ENCODE measurements at regions not wholly inside any gene's neighbourhood (a gene's known extent, or its start where the extent isn't known, plus 50 kb on each side); places are given as distances from the start of the nearest gene placed in this dataset.

DNA sequence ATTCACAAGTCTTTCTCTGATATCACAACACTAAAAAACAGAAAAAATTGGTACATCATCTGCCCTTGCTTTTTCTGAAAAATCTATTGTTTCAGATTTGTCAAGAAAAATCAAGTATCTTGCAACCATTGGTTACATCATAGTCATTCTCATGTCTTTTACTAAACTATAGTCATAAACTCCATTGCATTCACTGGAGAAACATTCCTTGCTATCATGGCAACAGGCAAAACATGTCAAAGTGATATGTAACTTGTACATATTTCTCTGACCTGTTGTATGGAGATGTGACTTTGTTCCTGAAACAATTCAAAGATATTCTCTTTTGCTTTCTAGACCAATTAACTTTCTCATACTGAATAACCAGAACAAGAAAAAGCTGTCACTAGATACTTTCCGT lies 121.9 kb upstream of the ANK2 start:
- H2AFZ ChIP-seq, result no peak overlapping the region
- ChIA-PET CTCF (interaction anchor here (0.6 kb wide), 1 partner anchor 172 kb away, joined by 7 read pairs; no protein-coding TSS in a partner anchor), POLR2A (ENCODE audit: unreplicated experiment) (no interaction called here)
- H3K27ac ChIP-seq, result no peak overlapping the region
- H3K9me3 ChIP-seq (ENCODE audit: insufficient read depth, low read depth), result no peaks in the 10 kb centered on the region
- no peaks in the 10 kb centered on the region for H3K4me1 ChIP-seq (replicated peaks; ENCODE audit: insufficient read depth)
- no TSS peak for BruUV-seq (replicated peaks)
- intact Hi-C loops (cut with micrococcal nuclease; ENCODE audit: unreplicated experiment), result no loop called here
- no peak for DNase-seq
- no peaks in the 10 kb centered on the region for H3K27me3 ChIP-seq (ENCODE audit: insufficient read depth, low read depth)
- TF ChIP-seq, protein P1, sequence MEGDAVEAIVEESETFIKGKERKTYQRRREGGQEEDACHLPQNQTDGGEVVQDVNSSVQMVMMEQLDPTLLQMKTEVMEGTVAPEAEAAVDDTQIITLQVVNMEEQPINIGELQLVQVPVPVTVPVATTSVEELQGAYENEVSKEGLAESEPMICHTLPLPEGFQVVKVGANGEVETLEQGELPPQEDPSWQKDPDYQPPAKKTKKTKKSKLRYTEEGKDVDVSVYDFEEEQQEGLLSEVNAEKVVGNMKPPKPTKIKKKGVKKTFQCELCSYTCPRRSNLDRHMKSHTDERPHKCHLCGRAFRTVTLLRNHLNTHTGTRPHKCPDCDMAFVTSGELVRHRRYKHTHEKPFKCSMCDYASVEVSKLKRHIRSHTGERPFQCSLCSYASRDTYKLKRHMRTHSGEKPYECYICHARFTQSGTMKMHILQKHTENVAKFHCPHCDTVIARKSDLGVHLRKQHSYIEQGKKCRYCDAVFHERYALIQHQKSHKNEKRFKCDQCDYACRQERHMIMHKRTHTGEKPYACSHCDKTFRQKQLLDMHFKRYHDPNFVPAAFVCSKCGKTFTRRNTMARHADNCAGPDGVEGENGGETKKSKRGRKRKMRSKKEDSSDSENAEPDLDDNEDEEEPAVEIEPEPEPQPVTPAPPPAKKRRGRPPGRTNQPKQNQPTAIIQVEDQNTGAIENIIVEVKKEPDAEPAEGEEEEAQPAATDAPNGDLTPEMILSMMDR (conservative IDR thresholded peaks at IDR 0.05), result no peak
- TF ChIP-seq EZH2 (IDR thresholded peaks at IDR 0.05; ENCODE audit: low read depth), result no peak
- no peak overlapping the region for H3K4me3 ChIP-seq
- no peak overlapping the region for H3K4me2 ChIP-seq
- no peaks in the 10 kb centered on the region for H4K20me1 ChIP-seq (ENCODE audit: insufficient read depth)
- no peaks in the 10 kb centered on the region for H3F3A ChIP-seq (ENCODE audit: insufficient read depth, low read depth)
- no peaks in the 10 kb centered on the region for H3K9me2 ChIP-seq (ENCODE audit: insufficient read depth)
- H3K36me3 ChIP-seq (ENCODE audit: low read depth), result no peaks in the 10 kb centered on the region
- no peaks in the 10 kb centered on the region for H3K79me2 ChIP-seq (ENCODE audit: low read depth)

DNA sequence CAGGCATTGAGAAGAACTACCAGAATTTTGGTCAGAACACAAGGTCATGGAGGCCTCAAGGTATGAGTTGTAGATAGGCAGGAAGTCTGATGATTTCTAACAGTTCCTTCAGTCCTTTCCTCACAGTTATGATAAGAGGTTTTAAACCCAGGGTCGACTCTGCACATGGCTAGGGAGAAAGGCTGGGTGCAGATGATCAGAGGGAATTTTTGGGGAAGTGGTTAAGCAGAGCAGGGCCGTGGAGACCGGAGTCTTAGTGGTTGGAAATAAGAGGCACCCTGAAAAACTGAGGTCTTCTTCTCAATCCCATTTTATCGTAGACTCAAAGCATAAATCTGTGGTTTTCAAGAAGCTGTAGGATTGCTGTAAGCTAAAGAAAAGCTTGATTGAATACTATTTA lies 118.5 kb upstream of the ANK2 start:
- ChIA-PET POLR2A (ENCODE audit: unreplicated experiment) (no interaction called here), CTCF (no interaction called here)
- H3K36me3 ChIP-seq (ENCODE audit: low read depth), result no peaks in the 10 kb centered on the region
- no peak overlapping the region; the same call in 1 of the 2 replicates for H2AFZ ChIP-seq
- no TSS peak for BruUV-seq (replicated peaks)
- no peaks in the 10 kb centered on the region for H3K79me2 ChIP-seq (ENCODE audit: low read depth)
- no peaks in the 10 kb centered on the region for H3K9me3 ChIP-seq (ENCODE audit: insufficient read depth, low read depth)
- H3K4me1 ChIP-seq (replicated peaks; ENCODE audit: insufficient read depth), result no peaks in the 10 kb centered on the region
- DNase-seq, result no peak
- TF ChIP-seq, protein P1 (conservative IDR thresholded peaks at IDR 0.05), result no peak
- no peak for TF ChIP-seq EZH2 (IDR thresholded peaks at IDR 0.05; ENCODE audit: low read depth)
- H3K27me3 ChIP-seq (ENCODE audit: insufficient read depth, low read depth), result no peaks in the 10 kb centered on the region
- H3F3A ChIP-seq (ENCODE audit: insufficient read depth, low read depth), result no peaks in the 10 kb centered on the region
- H4K20me1 ChIP-seq (ENCODE audit: insufficient read depth), result no peaks in the 10 kb centered on the region
- H3K4me2 ChIP-seq, result no peak overlapping the region
- H3K4me3 ChIP-seq, result no peak overlapping the region
- H3K9me2 ChIP-seq (ENCODE audit: insufficient read depth), result no peaks in the 10 kb centered on the region
- H3K27ac ChIP-seq, result no peak overlapping the region
- intact Hi-C loops (cut with micrococcal nuclease; ENCODE audit: unreplicated experiment), result no loop called here

DNA sequence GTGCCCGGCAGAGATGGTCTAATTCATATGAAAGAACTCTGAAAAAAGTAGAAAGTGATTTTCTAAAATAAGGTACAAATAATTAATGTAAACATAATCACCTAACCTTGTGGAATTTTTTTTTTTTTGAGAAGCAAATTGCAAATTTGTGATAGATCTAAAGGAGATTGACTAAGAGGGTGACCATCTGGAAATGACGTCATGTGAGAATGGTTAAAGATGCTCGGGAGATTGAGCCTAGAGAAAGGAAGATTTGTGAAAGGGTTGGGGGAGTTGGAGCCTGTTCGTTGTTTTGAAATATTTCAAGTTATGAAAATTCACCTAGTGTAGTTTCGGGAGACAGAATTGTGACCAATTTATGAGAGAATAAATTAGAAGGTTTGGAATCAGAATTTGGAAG lies 115.7 kb upstream of the ANK2 start:
- CTCF ChIA-PET, result no interaction called here
- H3K27ac ChIP-seq, result no peak overlapping the region
- no peaks in the 10 kb centered on the region for H3K27me3 ChIP-seq (ENCODE audit: insufficient read depth, low read depth)
- TF ChIP-seq, protein P1 (conservative IDR thresholded peaks at IDR 0.05), result no peak
- TF ChIP-seq EZH2 (IDR thresholded peaks at IDR 0.05; ENCODE audit: low read depth), result no peak
- no peak overlapping the region for H3K4me3 ChIP-seq
- intact Hi-C loops (cut with micrococcal nuclease; ENCODE audit: unreplicated experiment), result no loop called here
- no peaks in the 10 kb centered on the region for H4K20me1 ChIP-seq (ENCODE audit: insufficient read depth)
- POLR2A ChIA-PET (ENCODE audit: unreplicated experiment), result no interaction called here
- H3F3A ChIP-seq (ENCODE audit: insufficient read depth, low read depth), result no peaks in the 10 kb centered on the region
- H2AFZ ChIP-seq, result no peak overlapping the region
- no peaks in the 10 kb centered on the region for H3K79me2 ChIP-seq (ENCODE audit: low read depth)
- no peak overlapping the region for H3K4me2 ChIP-seq
- H3K9me2 ChIP-seq (ENCODE audit: insufficient read depth), result no peaks in the 10 kb centered on the region
- H3K36me3 ChIP-seq (ENCODE audit: low read depth), result no peaks in the 10 kb centered on the region
- BruUV-seq (replicated peaks), result no TSS peak
- H3K4me1 ChIP-seq (replicated peaks; ENCODE audit: insufficient read depth), result no peaks in the 10 kb centered on the region
- no peaks in the 10 kb centered on the region for H3K9me3 ChIP-seq (ENCODE audit: insufficient read depth, low read depth)
- DNase-seq, result no peak
